Esophagus squamous epithelium (tissue), 4 donors: ENCODE measurements at regions not wholly inside any gene's neighbourhood (a gene's known extent, or its start where the extent isn't known, plus 50 kb on each side); places are given as distances from the start of the nearest gene placed in this dataset.

Source experiments
- CTCF ChIP-seq, 6 experiments: fragments of 450-650 bp in 4 of 6; fragments of 200-600 bp in 2 of 6; sonication (generic) in 2 of 6; IDR thresholded peaks; one replicate each; pipeline ENCODE4 v1.5.1; 2016 to 2019; ENCODE audit warnings: antibody characterized with exemption in 6 of 6, mild to moderate bottlenecking in 4 of 6, moderate library complexity in 4 of 6
- POLR2A ChIP-seq, 4 donors: fragments of 450-650 bp; IDR thresholded peaks; one replicate each; pipeline ENCODE4 v1.6.1; 2017; ENCODE audit warnings: antibody characterized with exemption in 4 of 4, mild to moderate bottlenecking in 4 of 4, moderate library complexity in 3 of 4

GRCh38 chr15:69515508-69515907, 62.9 kb downstream of the RPLP1 start:
- TF ChIP-seq CTCF (IDR thresholded peaks at IDR 0.05) (no peak), POLR2A (IDR thresholded peaks at IDR 0.05) (no peak)
